ENCODE measurements at regions not wholly inside any gene's neighbourhood (a gene's known extent, or its start where the extent isn't known, plus 50 kb on each side); places are given as distances from the start of the nearest gene placed in this dataset.

DNA sequence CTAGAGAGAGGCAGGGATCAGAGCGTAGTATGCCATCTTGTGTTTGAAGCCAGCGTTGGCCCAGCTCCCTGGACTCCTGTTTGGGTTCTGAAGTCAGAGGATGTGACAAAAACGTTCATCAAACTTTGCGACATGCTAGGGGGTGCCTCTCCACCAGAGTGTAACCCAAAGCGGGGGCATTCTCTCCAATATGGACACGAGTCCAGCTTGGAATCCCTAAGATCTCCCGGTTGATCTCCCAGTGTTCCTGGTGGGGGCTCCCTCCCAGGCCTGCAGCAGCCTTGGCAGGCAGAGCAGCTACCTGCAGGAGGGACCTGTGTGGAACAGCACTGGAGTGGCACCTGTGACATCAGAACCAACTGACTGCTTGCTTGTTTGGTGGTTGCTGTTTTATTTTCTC is 218.8 kb upstream of the ECI2 start:
- FAIRE-seq (no peak), DNase-seq (ENCODE audit: low read depth) (no peak)
- H3K4me3 ChIP-seq (ENCODE audit: low read depth, low read length) = no peak overlapping the region
- TF ChIP-seq, protein P1, sequence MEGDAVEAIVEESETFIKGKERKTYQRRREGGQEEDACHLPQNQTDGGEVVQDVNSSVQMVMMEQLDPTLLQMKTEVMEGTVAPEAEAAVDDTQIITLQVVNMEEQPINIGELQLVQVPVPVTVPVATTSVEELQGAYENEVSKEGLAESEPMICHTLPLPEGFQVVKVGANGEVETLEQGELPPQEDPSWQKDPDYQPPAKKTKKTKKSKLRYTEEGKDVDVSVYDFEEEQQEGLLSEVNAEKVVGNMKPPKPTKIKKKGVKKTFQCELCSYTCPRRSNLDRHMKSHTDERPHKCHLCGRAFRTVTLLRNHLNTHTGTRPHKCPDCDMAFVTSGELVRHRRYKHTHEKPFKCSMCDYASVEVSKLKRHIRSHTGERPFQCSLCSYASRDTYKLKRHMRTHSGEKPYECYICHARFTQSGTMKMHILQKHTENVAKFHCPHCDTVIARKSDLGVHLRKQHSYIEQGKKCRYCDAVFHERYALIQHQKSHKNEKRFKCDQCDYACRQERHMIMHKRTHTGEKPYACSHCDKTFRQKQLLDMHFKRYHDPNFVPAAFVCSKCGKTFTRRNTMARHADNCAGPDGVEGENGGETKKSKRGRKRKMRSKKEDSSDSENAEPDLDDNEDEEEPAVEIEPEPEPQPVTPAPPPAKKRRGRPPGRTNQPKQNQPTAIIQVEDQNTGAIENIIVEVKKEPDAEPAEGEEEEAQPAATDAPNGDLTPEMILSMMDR (IDR thresholded peaks at IDR 0.05; ENCODE audit: insufficient read depth, low read length, severe bottlenecking) = no peak
- no peaks in the 10 kb centered on the region for H3K36me3 ChIP-seq (ENCODE audit: control insufficient read depth, insufficient read depth, low read length)
- no peaks in the 10 kb centered on the region for H3K27me3 ChIP-seq (ENCODE audit: control insufficient read depth, insufficient read depth, low read length)

DNA sequence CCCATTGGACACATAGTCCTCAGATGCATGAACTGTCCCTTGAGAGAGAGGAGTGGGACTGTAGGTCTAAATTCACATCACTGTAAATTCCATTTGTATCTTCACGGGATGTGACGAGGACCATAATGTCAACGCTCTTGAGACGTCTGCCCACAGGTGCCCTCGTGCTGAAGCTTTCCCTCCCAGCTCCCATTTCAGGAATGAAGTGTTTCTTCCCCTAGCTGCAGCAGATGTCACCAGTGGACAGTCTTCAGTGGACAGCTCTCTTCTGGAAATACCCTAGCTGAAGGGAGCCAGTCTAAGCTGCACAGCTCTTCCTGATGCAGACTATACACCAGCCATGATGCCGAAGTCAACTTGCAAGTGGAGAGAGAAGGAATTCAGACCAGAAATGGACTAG is 217.4 kb upstream of the ECI2 start:
- FAIRE-seq (no peak), DNase-seq (ENCODE audit: low read depth) (no peak)
- no peaks in the 10 kb centered on the region for H3K36me3 ChIP-seq (ENCODE audit: control insufficient read depth, insufficient read depth, low read length)
- H3K4me3 ChIP-seq (ENCODE audit: low read depth, low read length) = no peak overlapping the region
- TF ChIP-seq, protein P1 (IDR thresholded peaks at IDR 0.05; ENCODE audit: insufficient read depth, low read length, severe bottlenecking) = no peak
- H3K27me3 ChIP-seq (ENCODE audit: control insufficient read depth, insufficient read depth, low read length) = no peaks in the 10 kb centered on the region

DNA sequence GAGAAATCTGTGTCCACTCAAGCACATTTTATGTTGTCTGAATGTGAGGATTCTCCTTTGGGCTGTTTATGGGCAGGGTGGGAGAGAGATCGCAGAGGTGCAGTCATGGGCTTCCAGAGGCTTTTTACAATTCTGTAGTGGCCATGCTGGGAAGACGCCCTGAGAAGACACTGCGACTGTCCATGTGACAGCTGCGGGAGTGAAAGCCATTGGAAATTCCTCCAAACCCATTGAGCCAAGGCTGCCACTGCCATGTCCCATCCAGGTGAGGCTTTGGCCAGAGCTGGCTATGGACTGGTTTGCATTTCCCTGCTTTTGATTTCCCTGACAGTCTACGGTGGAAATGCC is 216.9 kb upstream of the ECI2 start:
- Histone ChIP-seq H3K27me3 (ENCODE audit: control insufficient read depth, insufficient read depth, low read length) (no peaks in the 10 kb centered on the region), H3K36me3 (ENCODE audit: control insufficient read depth, insufficient read depth, low read length) (no peaks in the 10 kb centered on the region), H3K4me3 (ENCODE audit: low read depth, low read length) (no peak overlapping the region)
- DNase-seq (ENCODE audit: low read depth) (no peak), FAIRE-seq (peak; percentile 87)
- TF ChIP-seq, protein P1 (IDR thresholded peaks at IDR 0.05; ENCODE audit: insufficient read depth, low read length, severe bottlenecking) = no peak

DNA sequence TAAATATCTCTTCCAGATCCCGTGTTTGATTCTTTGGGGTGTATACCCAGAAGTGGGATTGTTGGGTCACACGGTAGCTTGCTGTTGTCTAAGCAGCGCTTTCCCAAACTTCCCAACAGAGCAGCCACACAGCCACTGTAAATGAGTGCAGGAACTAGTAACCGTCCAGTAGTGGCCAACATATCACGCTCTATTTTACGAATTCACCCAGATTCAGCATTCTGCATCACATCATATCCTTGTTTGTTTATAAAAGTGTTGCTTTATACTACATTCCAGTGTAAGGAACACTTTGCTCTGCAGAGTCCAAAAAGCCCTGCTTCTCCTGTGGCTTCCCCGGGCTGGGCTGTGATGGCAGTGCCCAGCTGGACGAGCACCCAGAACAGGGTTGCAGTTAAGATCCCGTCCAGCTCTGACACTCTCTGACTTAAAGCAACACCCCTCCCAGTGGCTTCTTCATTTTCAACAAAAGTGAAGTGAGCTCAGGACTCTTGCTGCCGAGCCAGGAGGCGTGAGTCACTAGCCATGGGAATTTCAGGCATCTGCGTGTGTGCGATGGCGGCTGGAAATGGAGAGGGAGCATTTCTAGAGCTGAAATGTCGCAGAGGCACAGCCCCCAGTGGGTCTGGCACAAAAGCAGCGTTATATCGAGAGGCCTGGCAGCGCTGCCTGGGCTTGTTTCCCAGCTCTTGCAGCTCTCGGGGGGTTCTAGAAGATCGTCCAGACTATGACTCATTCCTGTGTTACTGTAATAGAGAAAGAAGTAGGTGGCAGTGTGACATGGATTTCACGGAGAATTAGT is 216.3 kb upstream of the ECI2 start:
- Histone ChIP-seq H3K27me3 (ENCODE audit: control insufficient read depth, insufficient read depth, low read length) (no peaks in the 10 kb centered on the region), H3K4me3 (ENCODE audit: low read depth, low read length) (peak overlapping the region; percentile 19), H3K36me3 (ENCODE audit: control insufficient read depth, insufficient read depth, low read length) (no peaks in the 10 kb centered on the region)
- DNase-seq (ENCODE audit: low read depth) = peak; percentile 85
- no peak for FAIRE-seq
- TF ChIP-seq, protein P1 (IDR thresholded peaks at IDR 0.05; ENCODE audit: insufficient read depth, low read length, severe bottlenecking) = no peak

DNA sequence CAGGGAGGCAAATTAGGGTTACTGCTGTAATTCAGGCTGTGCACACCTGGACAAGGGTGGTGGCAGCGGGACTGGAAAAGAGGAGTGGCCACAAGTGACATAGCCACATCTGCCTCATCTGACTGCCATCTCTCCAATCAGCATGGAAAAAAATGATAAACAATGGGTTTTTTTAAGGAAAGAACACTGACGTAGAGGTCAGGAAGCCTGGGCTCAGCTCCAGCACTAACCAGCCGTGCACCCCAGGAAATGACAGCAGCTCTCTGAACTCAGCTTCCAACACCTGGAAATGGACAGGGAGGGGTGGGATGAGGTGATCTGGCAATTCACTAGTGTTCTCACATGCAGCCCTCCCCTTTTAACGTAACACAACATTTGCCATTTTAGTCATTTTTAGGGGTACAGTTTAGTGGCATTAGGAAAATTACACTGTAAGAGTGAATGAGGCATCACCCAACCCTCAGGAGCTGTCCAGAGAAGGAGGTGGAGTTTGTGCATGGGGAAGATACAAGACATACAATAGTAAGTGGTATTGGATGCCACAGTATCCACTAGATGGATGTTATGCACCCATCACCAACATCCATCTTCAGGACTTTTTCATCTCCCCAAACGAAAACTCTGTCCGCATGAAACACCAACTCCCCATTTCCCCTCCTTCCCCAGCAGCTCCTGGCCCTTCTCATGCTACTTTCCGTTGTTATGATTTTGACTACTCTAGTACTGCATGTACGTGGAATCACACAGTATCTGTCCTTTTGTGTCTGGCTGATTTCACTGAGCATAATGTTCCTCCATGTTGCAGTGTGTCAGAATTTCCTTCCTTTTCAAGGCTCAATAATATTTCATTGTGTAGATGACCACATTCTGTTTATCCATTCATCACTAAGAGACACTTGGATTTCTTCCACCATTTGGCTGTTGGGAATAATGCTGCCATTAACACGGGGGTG is 215.5 kb upstream of the ECI2 start:
- Histone ChIP-seq H3K4me3 (ENCODE audit: low read depth, low read length) (no peak overlapping the region), H3K36me3 (ENCODE audit: control insufficient read depth, insufficient read depth, low read length) (no peaks in the 10 kb centered on the region), H3K27me3 (ENCODE audit: control insufficient read depth, insufficient read depth, low read length) (no peaks in the 10 kb centered on the region)
- TF ChIP-seq, protein P1 (IDR thresholded peaks at IDR 0.05; ENCODE audit: insufficient read depth, low read length, severe bottlenecking) = no peak
- FAIRE-seq (no peak), DNase-seq (ENCODE audit: low read depth) (peak; percentile 78)

Data from bronchial epithelial cell (primary cell).